OCI-LY1 (cell line): ENCODE measurements at regions not wholly inside any gene's neighbourhood (a gene's known extent, or its start where the extent isn't known, plus 50 kb on each side); places are given as distances from the start of the nearest gene placed in this dataset.

Experiments used
- CTCF ChIP-seq: fragments of 200-600 bp; sonication (generic), shearing (Covaris generic); IDR thresholded peaks from 2 replicates; pipeline ENCODE4 v1.5.1; 2017; ENCODE audit warnings: mild to moderate bottlenecking, antibody characterized with exemption, low read length, moderate library complexity, mixed read lengths
- EZH2 ChIP-seq: fragments of 200-600 bp; sonication (generic), shearing (Covaris generic); IDR thresholded peaks from 2 replicates; pipeline ENCODE4 v1.8.0; 2017; ENCODE audit warnings: borderline replicate concordance, mixed run types, mild to moderate bottlenecking, antibody characterized with exemption, low read length, moderate library complexity, mixed read lengths

- TF ChIP-seq CTCF, result no peak
- no peak for TF ChIP-seq EZH2
Observed at GRCh38 chr21:24941316-24942185, 665.7 kb downstream of the MRPL39 start.
